Neural cell (in vitro differentiated cells): ENCODE measurements at regions not wholly inside any gene's neighbourhood (a gene's known extent, or its start where the extent isn't known, plus 50 kb on each side); places are given as distances from the start of the nearest gene placed in this dataset.

Experiments used
- EZH2 ChIP-seq: fragments of 200-600, 300-800 bp; shearing (Covaris generic), sonication (generic); IDR thresholded peaks from 2 replicates; pipeline ENCODE4 v1.6.1; 2014; ENCODE audit warnings: antibody characterized with exemption, low read length, borderline replicate concordance, mild to moderate bottlenecking; ENCODE audit not compliant: insufficient read depth, poor library complexity, severe bottlenecking
- POLR2AphosphoS5 ChIP-seq: IDR thresholded peaks from 2 replicates; pipeline ENCODE4 v1.6.1; 2012
- REST ChIP-seq: IDR thresholded peaks from 2 replicates; pipeline ENCODE4 v1.6.1; 2012; ENCODE audit warnings: borderline replicate concordance

- TF ChIP-seq POLR2AphosphoS5, result no peak
- TF ChIP-seq REST, result no peak
- TF ChIP-seq EZH2, result no peak
Measured at GRCh38 chr6:10217111-10217510, 197.8 kb downstream of the TFAP2A start.
